NT2/D1 (cell line): ENCODE measurements at regions not wholly inside any gene's neighbourhood (a gene's known extent, or its start where the extent isn't known, plus 50 kb on each side); places are given as distances from the start of the nearest gene placed in this dataset.

Experiments used
- SUZ12 ChIP-seq: IDR thresholded peaks from 2 replicates; pipeline ENCODE4 v1.6.1; 2011; ENCODE audit not compliant: insufficient read length, insufficient read depth; ENCODE audit errors: extremely low read depth
- ZNF274 ChIP-seq: IDR thresholded peaks from 2 replicates; pipeline ENCODE4 v1.6.1; 2011; ENCODE audit warnings: mild to moderate bottlenecking, low read depth, low read length

DNA sequence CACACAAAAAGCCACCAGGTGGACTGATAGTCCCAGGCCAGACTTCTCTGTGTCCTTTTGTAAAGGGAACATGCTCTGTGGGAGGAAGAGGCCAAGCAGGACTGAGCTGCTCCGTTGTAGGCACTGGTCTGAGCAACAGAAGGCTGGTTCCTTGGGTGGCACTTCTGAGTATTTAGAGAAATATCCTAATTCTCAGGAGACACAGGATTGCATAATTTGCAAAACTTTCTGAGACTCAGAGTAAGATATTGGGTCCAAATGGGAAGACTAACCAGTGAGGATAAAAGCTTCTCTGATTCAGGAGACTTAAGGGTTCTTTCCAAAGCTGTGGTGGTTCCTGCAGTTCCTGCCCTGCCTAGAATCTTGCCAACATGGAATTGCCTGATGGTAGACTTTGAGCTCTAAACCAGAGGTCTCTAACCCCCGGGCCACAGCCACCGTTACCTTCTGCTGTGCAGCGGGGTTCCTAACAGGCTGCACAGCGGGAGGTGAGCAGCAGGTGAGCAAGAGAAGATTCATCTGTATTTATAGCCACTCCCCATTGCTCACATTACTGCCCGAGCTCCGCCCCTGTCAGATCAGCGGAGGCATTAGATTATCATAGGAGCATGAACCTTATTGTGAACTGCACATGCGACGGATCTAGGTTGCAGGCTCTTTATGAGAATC is 107.0 kb downstream of the OLIG3 start:
- TF ChIP-seq SUZ12 (no peak), ZNF274 (no peak)
